ENCODE measurements at regions not wholly inside any gene's neighbourhood (a gene's known extent, or its start where the extent isn't known, plus 50 kb on each side); places are given as distances from the start of the nearest gene placed in this dataset.

DNA sequence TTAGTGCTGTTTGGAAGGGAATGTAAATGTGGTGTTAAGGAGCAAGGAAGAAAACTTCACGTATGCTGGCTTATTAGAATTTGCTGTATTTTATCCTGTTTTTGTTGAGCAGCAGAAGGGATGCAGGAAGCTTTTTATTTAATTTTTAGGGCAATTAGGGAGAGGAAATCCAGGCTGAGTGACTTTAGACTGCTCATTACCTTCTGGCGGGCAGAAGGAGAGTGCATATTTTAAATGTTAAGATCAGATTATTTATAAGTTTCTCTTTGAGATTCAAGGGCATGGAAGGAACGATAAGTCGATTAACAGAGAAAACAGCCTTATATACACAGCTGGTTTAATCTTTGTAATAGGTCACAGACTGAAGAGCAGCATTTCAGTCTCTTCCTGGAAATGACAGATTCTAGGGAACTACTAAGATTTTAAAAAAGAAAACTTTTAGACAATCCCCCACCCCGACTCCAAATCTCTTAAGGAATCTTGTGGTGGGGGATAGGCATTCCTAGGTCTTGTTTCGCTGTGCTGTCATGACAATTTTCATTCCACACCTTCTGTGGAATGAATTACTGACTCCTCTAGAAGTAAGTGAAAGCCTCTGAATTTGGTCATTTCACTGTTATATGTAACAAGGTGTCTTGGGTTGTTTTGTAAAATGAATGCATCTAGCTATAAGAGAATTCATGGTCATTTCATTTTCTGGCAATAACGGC, 402.5 kb downstream of the RAPGEF2 start:
- H3K27ac Mint-ChIP-seq: no peak overlapping the region
- peaks cover 16% of the 10 kb centered on the region for H3K4me1 Mint-ChIP-seq (ENCODE audit: low read depth)
- no peak for TF ChIP-seq CTCF (IDR thresholded peaks at IDR 0.05; ENCODE audit: unreplicated experiment)
- no peaks in the 10 kb centered on the region for H3K9me3 Mint-ChIP-seq (ENCODE audit: low read depth)
- DNase-seq (ENCODE audit: low spot score, unreplicated experiment): no peak
- H3K36me3 Mint-ChIP-seq (ENCODE audit: insufficient read depth): no peaks in the 10 kb centered on the region
- H3K4me3 Mint-ChIP-seq (ENCODE audit: low read depth): no peak overlapping the region
- H3K27me3 Mint-ChIP-seq: peaks cover 25% of the 10 kb centered on the region

DNA sequence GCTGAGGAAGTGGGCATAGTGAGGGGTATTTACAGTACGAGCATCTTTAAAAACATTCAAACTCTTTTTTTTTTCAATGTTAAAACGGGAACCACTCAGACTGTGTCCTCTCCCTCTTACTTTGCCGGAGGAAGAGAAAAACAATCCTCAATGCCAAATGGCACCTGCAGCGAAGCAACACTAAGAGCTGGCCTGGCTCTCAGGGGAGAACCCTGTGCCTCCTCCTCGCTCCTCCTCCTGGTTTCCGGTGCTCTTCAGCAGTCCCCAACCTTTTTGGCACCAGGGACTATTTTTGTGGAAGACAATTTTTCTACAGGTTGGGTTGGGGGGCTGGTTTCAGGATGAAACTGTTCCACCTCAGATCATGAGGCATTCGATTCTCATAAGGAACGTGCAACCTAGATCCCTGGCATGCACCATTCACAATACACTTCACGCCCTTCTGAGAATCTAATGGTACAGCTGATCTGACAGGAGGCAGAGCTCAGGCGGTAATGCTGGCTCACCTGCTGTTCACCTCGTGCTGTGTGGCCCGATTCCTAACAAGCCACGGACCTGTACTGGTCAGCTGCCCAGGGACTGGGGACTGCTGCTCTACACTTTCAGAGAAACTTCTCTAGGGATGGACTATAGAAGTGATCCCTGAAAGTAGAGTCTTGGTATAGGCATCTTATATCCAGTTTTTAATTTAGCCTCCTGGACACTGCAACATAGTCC, 404.1 kb downstream of the RAPGEF2 start:
- Mint-ChIP-seq H3K9me3 (ENCODE audit: low read depth) (no peaks in the 10 kb centered on the region), H3K27ac (no peak overlapping the region), H3K36me3 (ENCODE audit: insufficient read depth) (no peaks in the 10 kb centered on the region), H3K27me3 (peaks cover 25% of the 10 kb centered on the region), H3K4me1 (ENCODE audit: low read depth) (peaks cover 16% of the 10 kb centered on the region), H3K4me3 (ENCODE audit: low read depth) (no peak overlapping the region)
- no peak for TF ChIP-seq CTCF (IDR thresholded peaks at IDR 0.05; ENCODE audit: unreplicated experiment)
- DNase-seq (ENCODE audit: low spot score, unreplicated experiment): no peak

DNA sequence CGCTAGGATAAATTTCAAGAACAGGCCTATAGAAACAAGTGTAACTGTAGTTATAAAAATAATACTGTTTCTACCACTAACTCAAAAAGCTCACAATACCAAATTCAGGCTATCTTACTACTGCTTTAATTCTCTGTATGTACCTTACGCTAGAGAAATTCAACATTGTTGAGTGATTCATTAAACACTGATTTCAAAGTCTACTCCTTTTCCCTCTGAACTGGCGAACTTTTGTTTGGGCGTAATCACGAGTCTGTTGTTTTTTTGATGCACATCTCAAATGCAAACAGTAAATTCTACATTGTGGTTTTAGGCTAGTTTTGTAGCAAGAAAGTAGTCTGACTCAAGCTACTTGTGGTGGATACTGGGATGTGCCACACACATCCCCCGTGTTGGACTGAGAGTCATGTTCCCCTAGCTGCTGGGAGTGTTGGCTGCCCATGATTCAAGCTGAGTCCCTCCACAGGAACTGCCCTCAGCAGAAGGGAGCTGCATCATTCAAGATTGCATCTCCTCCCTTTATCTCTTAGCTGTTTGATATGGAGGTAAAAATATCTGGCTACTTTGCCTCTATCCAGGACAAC, 406.1 kb downstream of the RAPGEF2 start:
- H3K9me3 Mint-ChIP-seq (ENCODE audit: low read depth): no peaks in the 10 kb centered on the region
- peaks cover 9% of the 10 kb centered on the region for H3K4me1 Mint-ChIP-seq (ENCODE audit: low read depth)
- H3K27ac Mint-ChIP-seq: no peak overlapping the region
- no peak overlapping the region for H3K4me3 Mint-ChIP-seq (ENCODE audit: low read depth)
- peaks cover 22% of the 10 kb centered on the region for H3K27me3 Mint-ChIP-seq
- TF ChIP-seq CTCF (IDR thresholded peaks at IDR 0.05; ENCODE audit: unreplicated experiment): no peak
- no peaks in the 10 kb centered on the region for H3K36me3 Mint-ChIP-seq (ENCODE audit: insufficient read depth)
- no peak for DNase-seq (ENCODE audit: low spot score, unreplicated experiment)

- no peak overlapping the region for H3K27ac Mint-ChIP-seq
- H3K4me1 Mint-ChIP-seq (ENCODE audit: low read depth): peaks cover 7% of the 10 kb centered on the region
- peaks cover 3% of the 10 kb centered on the region for H3K9me3 Mint-ChIP-seq (ENCODE audit: low read depth)
- no peaks in the 10 kb centered on the region for H3K36me3 Mint-ChIP-seq (ENCODE audit: insufficient read depth)
- no peak for DNase-seq (ENCODE audit: low spot score, unreplicated experiment)
- peaks cover 4% of the 10 kb centered on the region for H3K27me3 Mint-ChIP-seq
- no peak overlapping the region for H3K4me3 Mint-ChIP-seq (ENCODE audit: low read depth)
- TF ChIP-seq CTCF (IDR thresholded peaks at IDR 0.05; ENCODE audit: unreplicated experiment): no peak
Observed at GRCh38 chr4:159512348-159512747, 409.5 kb downstream of the RAPGEF2 start.

DNA sequence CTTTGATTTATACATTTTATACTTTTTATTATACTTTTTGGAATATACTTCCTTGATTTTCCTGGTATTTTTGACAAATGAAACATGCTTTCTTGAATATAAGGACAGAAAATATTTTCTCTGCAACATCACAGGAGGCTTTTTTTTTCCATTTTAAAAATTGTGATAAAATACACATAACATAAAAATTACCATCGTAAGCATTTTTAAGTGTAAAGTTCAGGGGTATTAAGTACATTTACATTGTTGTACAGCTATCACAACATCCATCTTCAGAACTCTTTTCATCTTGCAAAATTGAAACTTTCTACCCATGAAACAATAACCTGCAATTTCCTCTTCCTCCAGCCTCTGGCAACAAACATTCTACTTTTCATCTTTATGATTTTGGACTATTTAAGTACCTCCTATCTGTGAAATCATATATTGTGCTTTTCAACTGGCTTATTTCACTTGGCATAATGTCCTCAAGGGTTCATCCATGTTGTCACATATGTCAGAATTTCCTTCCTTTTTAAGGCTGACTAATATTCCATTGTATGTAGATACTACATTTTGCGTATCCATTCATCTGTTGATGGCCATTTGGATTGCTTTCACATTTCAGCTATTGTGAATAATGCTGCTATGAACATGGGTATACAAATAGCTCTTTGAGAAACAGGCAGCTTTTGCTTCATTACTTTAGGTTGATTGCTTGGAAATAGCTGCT, 412.6 kb downstream of the RAPGEF2 start:
- Mint-ChIP-seq H3K4me3 (ENCODE audit: low read depth) (no peak overlapping the region), H3K27ac (no peak overlapping the region), H3K9me3 (ENCODE audit: low read depth) (peaks cover 7% of the 10 kb centered on the region), H3K4me1 (ENCODE audit: low read depth) (peaks cover 4% of the 10 kb centered on the region), H3K27me3 (no peaks in the 10 kb centered on the region), H3K36me3 (ENCODE audit: insufficient read depth) (no peaks in the 10 kb centered on the region)
- no peak for DNase-seq (ENCODE audit: low spot score, unreplicated experiment)
- TF ChIP-seq CTCF (IDR thresholded peaks at IDR 0.05; ENCODE audit: unreplicated experiment): no peak

Data from progenitor cell of endocrine pancreas (in vitro differentiated cells).